DOHH2 (cell line): ENCODE measurements at regions not wholly inside any gene's neighbourhood (a gene's known extent, or its start where the extent isn't known, plus 50 kb on each side); places are given as distances from the start of the nearest gene placed in this dataset.

ENCODE experiments used
- H3F3A ChIP-seq: fragments of 200-600 bp; sonication (generic), shearing (Covaris generic); 2 replicates; pipeline ENCODE4 v1.6.0; 2016; ENCODE audit warnings: antibody characterized with exemption, mild to moderate bottlenecking; ENCODE audit not compliant: control insufficient read depth, insufficient read depth
- H3K27ac ChIP-seq: fragments of 200-600 bp; sonication (generic); 2 replicates; pipeline ENCODE4 v1.5.1; 2014; ENCODE audit warnings: low read depth, mild to moderate bottlenecking, low read length, moderate library complexity
- H3K27me3 ChIP-seq: fragments of 200-600 bp; sonication (generic); 2 replicates; pipeline ENCODE4 v1.6.1; 2014; ENCODE audit warnings: mild to moderate bottlenecking, low read length, mixed read lengths; ENCODE audit not compliant: control insufficient read depth
- H3K36me3 ChIP-seq: fragments of 200-600 bp; sonication (generic); 2 replicates; pipeline ENCODE4 v1.6.1; 2014; ENCODE audit warnings: mild to moderate bottlenecking, low read length, moderate library complexity, mixed read lengths; ENCODE audit not compliant: control insufficient read depth
- H3K4me1 ChIP-seq: fragments of 200-600 bp; sonication (generic); 2 replicates; pipeline ENCODE4 v1.6.1; 2014; ENCODE audit warnings: mild to moderate bottlenecking, low read length, mixed read lengths; ENCODE audit not compliant: control insufficient read depth
- H3K4me2 ChIP-seq: fragments of 200-600 bp; sonication (generic); 2 replicates; pipeline ENCODE4 v1.6.0; 2014; ENCODE audit warnings: mild to moderate bottlenecking, low read length, moderate library complexity
- H3K4me3 ChIP-seq: fragments of 200-600 bp; sonication (generic); 2 replicates; pipeline ENCODE4 v1.5.1; 2014; ENCODE audit warnings: mild to moderate bottlenecking, low read length, mixed read lengths
- H3K79me2 ChIP-seq: fragments of 200-600 bp; sonication (generic); 2 replicates; pipeline ENCODE4 v1.6.1; 2014; ENCODE audit warnings: mild to moderate bottlenecking, low read length, mixed read lengths; ENCODE audit not compliant: control insufficient read depth
- H3K9me2 ChIP-seq: fragments of 200-600 bp; sonication (generic); replicated peaks from 2 replicates; pipeline ENCODE4 v1.6.1; 2014; ENCODE audit warnings: mild to moderate bottlenecking, low read length, mixed read lengths; ENCODE audit not compliant: control insufficient read depth
- H3K9me3 ChIP-seq: fragments of 200-600 bp; sonication (generic); 2 replicates; pipeline ENCODE4 v1.6.1; 2014; ENCODE audit warnings: antibody characterized with exemption, low read length, mixed read lengths; ENCODE audit not compliant: control insufficient read depth, insufficient read depth
- H4K20me1 ChIP-seq: fragments of 200-600 bp; sonication (generic); 2 replicates; pipeline ENCODE4 v1.6.0; 2014; ENCODE audit warnings: low read depth, mild to moderate bottlenecking, antibody characterized with exemption, low read length, moderate library complexity; ENCODE audit not compliant: control insufficient read depth, insufficient read depth
- EZH2phosphoT487 ChIP-seq: fragments of 200-600 bp; sonication (generic); IDR thresholded peaks from 2 replicates; pipeline ENCODE4 v1.6.1; 2017; ENCODE audit warnings: borderline replicate concordance, mild to moderate bottlenecking, antibody characterized with exemption, low read length, moderate library complexity, mixed read lengths
- TF ChIP-seq, protein P1 (sequence below): fragments of 200-600 bp; sonication (generic); IDR thresholded peaks from one replicate; pipeline ENCODE4 v1.5.1; 2014; ENCODE audit warnings: antibody characterized with exemption, mild to moderate bottlenecking, low read depth, low read length; ENCODE audit not compliant: poor library complexity, severe bottlenecking

GRCh38 chr18:61651880-61652268 lies 240.9 kb downstream of the RNF152 start:
- no peaks in the 10 kb centered on the region for H3K4me1 ChIP-seq
- no peaks in the 10 kb centered on the region for H3K36me3 ChIP-seq
- H3K9me2 ChIP-seq: no peaks in the 10 kb centered on the region
- H3F3A ChIP-seq: no peaks in the 10 kb centered on the region
- no peaks in the 10 kb centered on the region for H3K27me3 ChIP-seq
- H3K4me3 ChIP-seq: no peak overlapping the region
- H4K20me1 ChIP-seq: no peaks in the 10 kb centered on the region
- H3K79me2 ChIP-seq: no peaks in the 10 kb centered on the region
- TF ChIP-seq EZH2phosphoT487: no peak
- TF ChIP-seq, protein P1, sequence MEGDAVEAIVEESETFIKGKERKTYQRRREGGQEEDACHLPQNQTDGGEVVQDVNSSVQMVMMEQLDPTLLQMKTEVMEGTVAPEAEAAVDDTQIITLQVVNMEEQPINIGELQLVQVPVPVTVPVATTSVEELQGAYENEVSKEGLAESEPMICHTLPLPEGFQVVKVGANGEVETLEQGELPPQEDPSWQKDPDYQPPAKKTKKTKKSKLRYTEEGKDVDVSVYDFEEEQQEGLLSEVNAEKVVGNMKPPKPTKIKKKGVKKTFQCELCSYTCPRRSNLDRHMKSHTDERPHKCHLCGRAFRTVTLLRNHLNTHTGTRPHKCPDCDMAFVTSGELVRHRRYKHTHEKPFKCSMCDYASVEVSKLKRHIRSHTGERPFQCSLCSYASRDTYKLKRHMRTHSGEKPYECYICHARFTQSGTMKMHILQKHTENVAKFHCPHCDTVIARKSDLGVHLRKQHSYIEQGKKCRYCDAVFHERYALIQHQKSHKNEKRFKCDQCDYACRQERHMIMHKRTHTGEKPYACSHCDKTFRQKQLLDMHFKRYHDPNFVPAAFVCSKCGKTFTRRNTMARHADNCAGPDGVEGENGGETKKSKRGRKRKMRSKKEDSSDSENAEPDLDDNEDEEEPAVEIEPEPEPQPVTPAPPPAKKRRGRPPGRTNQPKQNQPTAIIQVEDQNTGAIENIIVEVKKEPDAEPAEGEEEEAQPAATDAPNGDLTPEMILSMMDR: no peak
- H3K4me2 ChIP-seq: no peak overlapping the region
- no peak overlapping the region for H3K27ac ChIP-seq
- no peaks in the 10 kb centered on the region for H3K9me3 ChIP-seq

DNA sequence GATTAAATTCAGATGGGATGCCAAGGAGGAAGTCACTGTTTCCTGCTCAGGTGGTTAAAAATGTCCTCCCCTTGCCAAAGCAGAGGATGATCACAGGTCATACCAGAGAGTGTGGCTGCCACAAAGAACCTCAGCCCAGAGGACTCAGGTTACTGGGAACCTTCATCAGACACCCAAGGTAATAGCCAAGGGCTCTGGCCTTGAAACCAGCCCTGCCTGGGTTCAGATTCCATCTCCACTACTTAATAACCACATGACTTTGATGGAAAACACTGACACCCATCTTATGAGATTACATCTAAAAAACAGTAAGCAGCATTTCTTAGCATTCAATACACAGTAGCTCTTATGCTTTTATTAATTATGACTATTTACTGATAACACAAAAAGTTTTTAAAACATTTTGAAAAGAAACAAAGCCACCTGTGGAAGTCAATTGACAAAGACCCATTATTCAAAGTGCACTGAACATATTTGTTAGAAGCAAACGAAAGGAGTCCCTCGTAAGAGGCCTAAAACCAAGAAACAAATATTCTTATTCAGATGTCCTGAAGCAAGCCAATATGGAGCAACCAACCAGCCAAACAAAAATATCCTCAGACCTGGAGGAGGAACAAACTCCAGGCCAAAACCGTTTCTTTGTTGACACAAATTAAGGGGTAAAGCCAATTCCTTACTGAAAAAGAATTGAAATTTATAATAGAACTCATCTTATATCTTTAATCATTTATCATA lies 241.5 kb downstream of the RNF152 start:
- Histone ChIP-seq H3F3A (no peaks in the 10 kb centered on the region), H3K36me3 (no peaks in the 10 kb centered on the region), H3K9me3 (no peaks in the 10 kb centered on the region), H3K4me2 (no peak overlapping the region), H3K4me3 (no peak overlapping the region), H3K27ac (no peak overlapping the region), H3K79me2 (no peaks in the 10 kb centered on the region), H3K4me1 (no peaks in the 10 kb centered on the region), H3K27me3 (no peaks in the 10 kb centered on the region), H4K20me1 (no peaks in the 10 kb centered on the region), H3K9me2 (no peaks in the 10 kb centered on the region)
- TF ChIP-seq EZH2phosphoT487: no peak
- TF ChIP-seq, protein P1: no peak

- no peaks in the 10 kb centered on the region for H3K4me1 ChIP-seq
- H3K27me3 ChIP-seq: no peaks in the 10 kb centered on the region
- TF ChIP-seq EZH2phosphoT487: no peak
- TF ChIP-seq, protein P1: no peak
- H3K9me2 ChIP-seq: no peaks in the 10 kb centered on the region
- no peaks in the 10 kb centered on the region for H3F3A ChIP-seq
- H3K27ac ChIP-seq: no peak overlapping the region
- no peaks in the 10 kb centered on the region for H4K20me1 ChIP-seq
- H3K36me3 ChIP-seq: no peaks in the 10 kb centered on the region
- H3K4me2 ChIP-seq: no peak overlapping the region
- H3K79me2 ChIP-seq: no peaks in the 10 kb centered on the region
- H3K4me3 ChIP-seq: no peak overlapping the region
- no peaks in the 10 kb centered on the region for H3K9me3 ChIP-seq
Measured at GRCh38 chr18:61643884-61644647, 248.7 kb downstream of the RNF152 start.
